CD4-positive, alpha-beta T cell treated with Interleukin-4 for 1 hour (primary cell): ENCODE measurements at regions not wholly inside any gene's neighbourhood (a gene's known extent, or its start where the extent isn't known, plus 50 kb on each side); places are given as distances from the start of the nearest gene placed in this dataset.
"Not testable (repeated sequence)": the region's sequence is repeated elsewhere in the genome, so short reads cannot be mapped to it uniquely, and the experiment has no call there.

ENCODE experiments used
- DNase-seq, 2 donors: peaks; one replicate each; pipeline ENCODE4 v3.0.0-alpha.2; 2020 to 2022

GRCh38 chr2:44087036-44087713, 81.5 kb upstream of the PPM1B start:
- DNase-seq: peak; percentile 84 to 86

GRCh38 chr2:44087714-44088092, 81.0 kb upstream of the PPM1B start:
- no peak for DNase-seq

- not testable (repeated sequence) for DNase-seq
Observed at GRCh38 chr2:44092519-44092918, 76.2 kb upstream of the PPM1B start.

GRCh38 chr2:44093970-44094369, 74.7 kb upstream of the PPM1B start:
- DNase-seq: no peak

- no peak for DNase-seq
Observed at GRCh38 chr2:44097322-44097907, 71.3 kb upstream of the PPM1B start.

- DNase-seq: no peak
Observed at GRCh38 chr2:44098050-44098449, 70.6 kb upstream of the PPM1B start.

- DNase-seq: no peak
Observed at GRCh38 chr2:44098891-44099290, 69.8 kb upstream of the PPM1B start.

- peak in 1 of 2 donors; percentile 64 for DNase-seq
Observed at GRCh38 chr2:44100351-44100750, 68.3 kb upstream of the PPM1B start.

- no peak for DNase-seq
Observed at GRCh38 chr2:44101246-44101645, 67.4 kb upstream of the PPM1B start.

GRCh38 chr2:44102790-44103562, 65.7 kb upstream of the PPM1B start:
- no peak for DNase-seq

- DNase-seq: no peak
Observed at GRCh38 chr2:44103639-44104038, 65.0 kb upstream of the PPM1B start.

GRCh38 chr2:44104855-44105271, 63.8 kb upstream of the PPM1B start:
- DNase-seq: no peak

GRCh38 chr2:44106509-44106908, 62.2 kb upstream of the PPM1B start:
- not testable (repeated sequence) for DNase-seq

- no peak for DNase-seq
Observed at GRCh38 chr2:44107086-44107740, 61.5 kb upstream of the PPM1B start.

GRCh38 chr2:44107974-44108373, 60.7 kb upstream of the PPM1B start:
- no peak for DNase-seq

- DNase-seq: no peak
Observed at GRCh38 chr2:44109166-44109565, 59.5 kb upstream of the PPM1B start.

- no peak for DNase-seq
Observed at GRCh38 chr2:44110444-44110843, 58.2 kb upstream of the PPM1B start.

- no peak for DNase-seq
Observed at GRCh38 chr2:44112096-44112495, 56.6 kb upstream of the PPM1B start.

GRCh38 chr2:44116319-44116718, 52.4 kb upstream of the PPM1B start:
- no peak for DNase-seq

- DNase-seq: no peak
Observed at GRCh38 chr2:44118257-44118656, 50.4 kb upstream of the PPM1B start.
